ENCODE measurements at regions not wholly inside any gene's neighbourhood (a gene's known extent, or its start where the extent isn't known, plus 50 kb on each side); places are given as distances from the start of the nearest gene placed in this dataset.

- TF ChIP-seq CTCF (IDR thresholded peaks at IDR 0.05; ENCODE audit: low read depth, low read length, missing input control), result no peak
- TF ChIP-seq GABPA (IDR thresholded peaks at IDR 0.05 in 1 of 2, conservative IDR thresholded peaks at IDR 0.05 in 1 of 2), result no peak
- no peak for TF ChIP-seq MAX (IDR thresholded peaks at IDR 0.05)
These were observed 118.5 kb upstream of the NGF start for GRCh38 chr1:115456441-115456961.

Measured in liver (tissue), 3 donors.